VCaP (cell line): ENCODE measurements at regions not wholly inside any gene's neighbourhood (a gene's known extent, or its start where the extent isn't known, plus 50 kb on each side); places are given as distances from the start of the nearest gene placed in this dataset.

Source experiments
- H3K27ac ChIP-seq: fragments of 450-650 bp; 2 replicates; pipeline ENCODE4 v1.5.1; 2017
- CTCF ChIP-seq: fragments of 450-650 bp; conservative IDR thresholded peaks from 2 replicates; pipeline ENCODE4 v1.5.1; 2017; ENCODE audit warnings: mild to moderate bottlenecking, moderate library complexity

- H3K27ac ChIP-seq = no peak overlapping the region
- TF ChIP-seq CTCF = no peak
Measured at GRCh38 chr6:14969126-14969525, 276.7 kb upstream of the JARID2 start.

GRCh38 chr6:14972379-14973067, 273.3 kb upstream of the JARID2 start:
- TF ChIP-seq CTCF = no peak
- no peak overlapping the region for H3K27ac ChIP-seq

- no peak overlapping the region for H3K27ac ChIP-seq
- TF ChIP-seq CTCF = no peak
Measured at GRCh38 chr6:14974372-14974771, 271.5 kb upstream of the JARID2 start.

GRCh38 chr6:14974792-14975470, 270.9 kb upstream of the JARID2 start:
- no peak overlapping the region for H3K27ac ChIP-seq
- TF ChIP-seq CTCF = no peak

GRCh38 chr6:14975471-14975817, 270.4 kb upstream of the JARID2 start:
- TF ChIP-seq CTCF = no peak
- no peak overlapping the region for H3K27ac ChIP-seq

GRCh38 chr6:14977747-14978382, 268.0 kb upstream of the JARID2 start:
- TF ChIP-seq CTCF = no peak
- H3K27ac ChIP-seq = no peak overlapping the region

GRCh38 chr6:14981960-14982359, 263.9 kb upstream of the JARID2 start:
- TF ChIP-seq CTCF = no peak
- H3K27ac ChIP-seq = no peak overlapping the region
